HG03135 (cell line): ENCODE measurements at regions not wholly inside any gene's neighbourhood (a gene's known extent, or its start where the extent isn't known, plus 50 kb on each side); places are given as distances from the start of the nearest gene placed in this dataset.
A peak's percentile ranks its signal among the peaks of the same experiment; 100 is the strongest.

Experiments
- ATAC-seq: cut with Tn5 transposase; IDR thresholded peaks from one replicate; pipeline ENCODE4 v1.9.1; 2021; ENCODE audit warnings: mild to moderate bottlenecking, moderate library complexity; ENCODE audit not compliant: unreplicated experiment

DNA sequence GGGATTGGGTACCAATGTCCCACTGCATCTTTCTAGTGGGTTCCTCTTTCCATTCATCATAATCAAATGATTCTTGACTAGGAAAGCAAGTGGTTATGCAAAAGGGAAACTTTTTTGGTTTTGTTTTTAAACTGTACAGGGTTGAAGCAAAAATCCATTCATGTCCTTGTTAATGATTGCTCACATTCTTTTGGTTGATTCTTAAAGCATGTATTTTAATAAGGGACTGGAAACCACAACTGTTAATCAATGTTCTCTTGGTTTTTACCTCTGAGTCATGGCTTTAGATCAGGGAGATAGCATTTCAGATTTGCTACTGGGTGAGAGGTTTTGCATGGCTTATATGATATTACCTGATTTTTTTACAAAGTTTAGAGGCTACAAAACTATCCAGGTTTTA, 371.7 kb upstream of the RGMA start:
- peak; percentile 87 for ATAC-seq

DNA sequence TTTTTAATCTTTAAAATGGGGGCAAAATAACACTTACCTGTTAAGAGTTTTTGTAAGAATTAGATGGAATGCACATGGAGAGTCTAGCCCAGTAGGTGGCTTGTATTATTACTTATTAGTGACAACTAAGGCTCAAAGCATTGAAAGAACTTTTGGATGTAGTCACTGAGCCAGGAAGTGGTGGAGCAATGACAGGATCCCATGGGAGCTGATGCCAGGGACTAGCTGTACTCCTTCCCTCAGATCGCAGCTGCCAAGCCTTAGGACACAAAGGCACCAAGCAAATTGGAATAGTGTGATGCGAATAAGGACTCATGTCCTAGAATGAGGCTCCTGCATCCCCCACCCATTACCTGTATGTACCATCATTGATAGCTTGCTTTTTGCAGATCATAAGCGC, 370.4 kb upstream of the RGMA start:
- no peak for ATAC-seq

DNA sequence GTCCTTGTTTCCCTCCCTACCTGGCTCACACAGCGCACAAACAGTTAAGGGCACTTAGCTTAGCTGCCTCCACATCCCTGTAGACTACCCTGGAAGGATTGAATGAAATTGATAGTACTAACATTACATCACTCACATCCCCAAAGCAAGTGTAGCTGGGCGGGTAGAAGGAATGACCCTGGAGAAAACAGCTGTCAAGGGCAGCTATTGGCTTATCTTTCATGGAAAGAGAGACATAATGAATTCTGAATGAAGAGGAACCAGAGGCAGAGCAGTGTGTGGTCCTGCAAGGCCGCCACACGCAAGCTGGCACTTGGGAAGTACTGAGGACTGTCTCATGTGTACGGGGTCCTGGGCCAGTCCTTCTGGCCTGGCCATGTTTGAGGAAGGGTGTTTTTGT, 369.6 kb upstream of the RGMA start:
- ATAC-seq: no peak

DNA sequence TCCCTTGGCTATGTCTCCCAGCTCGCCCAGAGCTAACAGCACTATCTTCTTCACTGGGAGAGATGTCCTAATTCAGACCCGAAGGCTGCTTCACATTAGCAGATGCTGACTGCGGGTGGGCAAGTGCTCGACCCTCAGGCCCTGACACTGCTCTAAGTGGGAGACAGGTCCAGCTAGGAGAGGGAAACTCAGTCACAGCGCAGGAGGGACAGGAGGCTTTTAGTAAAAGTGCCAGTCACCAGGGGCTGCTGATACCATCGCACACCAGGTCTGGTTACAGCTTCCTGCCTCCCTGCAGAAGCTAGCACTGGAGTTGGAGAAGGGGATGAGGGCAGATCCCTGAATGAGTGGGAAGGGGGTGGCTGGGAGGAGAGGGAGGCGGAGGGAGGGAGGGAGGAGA, 365.8 kb upstream of the RGMA start:
- ATAC-seq: no peak

DNA sequence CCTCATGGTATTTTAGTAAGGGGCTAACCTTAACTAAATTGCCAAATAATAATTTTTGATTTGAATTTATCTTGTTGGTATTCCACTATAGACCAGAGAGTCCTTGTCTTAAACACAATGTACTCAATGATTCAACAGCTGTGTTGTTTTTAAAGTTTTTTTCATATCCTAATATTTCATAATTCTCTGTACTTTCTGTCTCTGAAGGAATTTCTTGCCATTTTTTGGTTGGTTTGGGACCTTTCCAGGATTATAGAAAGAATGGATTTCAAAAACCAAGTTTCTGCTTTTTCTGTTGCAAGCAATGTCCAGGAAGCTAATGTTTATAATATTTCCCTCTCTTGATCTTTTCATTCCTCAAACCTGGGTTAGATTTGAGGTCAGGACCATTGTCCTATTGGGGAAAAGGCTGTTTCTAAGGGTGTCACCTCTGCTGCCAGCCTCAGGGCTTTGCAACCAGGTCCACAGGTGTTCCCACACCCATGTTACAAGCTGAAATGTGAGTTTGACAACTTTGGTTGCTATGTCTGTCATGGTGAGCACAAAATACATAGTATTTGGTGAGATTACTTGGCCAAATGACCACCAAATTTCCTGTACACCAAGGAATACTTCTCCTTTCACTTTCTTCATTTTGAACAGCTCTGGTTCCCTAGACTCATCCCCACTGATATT, 363.7 kb upstream of the RGMA start:
- ATAC-seq: no peak

DNA sequence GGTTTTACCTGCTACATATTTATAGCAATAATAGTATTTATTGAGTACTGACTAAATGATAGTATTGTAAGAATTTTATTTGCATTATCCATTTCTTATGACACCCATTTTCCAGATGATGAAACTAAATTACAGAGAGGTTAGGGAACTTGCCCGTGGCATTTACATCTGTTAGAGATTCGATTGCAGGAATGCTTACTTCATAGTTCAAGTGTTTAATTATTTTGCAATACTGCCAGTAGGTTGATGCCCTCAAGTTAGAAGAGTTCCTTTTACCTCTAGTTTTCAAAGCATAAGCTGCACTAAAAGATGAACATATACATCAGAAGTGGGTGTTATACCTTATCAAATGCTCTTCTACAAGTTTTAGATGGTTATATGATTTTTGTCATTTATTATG, 362.8 kb upstream of the RGMA start:
- ATAC-seq: no peak

DNA sequence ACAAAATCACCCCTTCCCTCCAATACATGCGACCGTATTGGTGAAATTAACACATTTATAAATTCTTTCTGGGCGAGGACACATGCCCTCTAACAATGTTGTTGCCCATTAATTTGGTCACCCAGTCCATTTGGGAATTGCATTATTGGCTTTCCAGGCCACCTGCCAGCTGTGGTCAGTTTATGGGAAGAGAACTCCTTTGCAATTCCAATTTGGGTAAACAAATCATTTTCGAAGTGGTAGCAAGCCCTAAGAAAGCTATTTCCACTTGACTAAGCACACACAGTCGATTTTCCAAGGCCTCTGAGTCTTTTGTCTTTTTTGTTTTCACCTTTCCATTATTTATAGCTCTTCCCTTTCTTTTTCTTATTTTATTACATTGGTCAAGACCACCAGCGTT, 362.3 kb upstream of the RGMA start:
- no peak for ATAC-seq

DNA sequence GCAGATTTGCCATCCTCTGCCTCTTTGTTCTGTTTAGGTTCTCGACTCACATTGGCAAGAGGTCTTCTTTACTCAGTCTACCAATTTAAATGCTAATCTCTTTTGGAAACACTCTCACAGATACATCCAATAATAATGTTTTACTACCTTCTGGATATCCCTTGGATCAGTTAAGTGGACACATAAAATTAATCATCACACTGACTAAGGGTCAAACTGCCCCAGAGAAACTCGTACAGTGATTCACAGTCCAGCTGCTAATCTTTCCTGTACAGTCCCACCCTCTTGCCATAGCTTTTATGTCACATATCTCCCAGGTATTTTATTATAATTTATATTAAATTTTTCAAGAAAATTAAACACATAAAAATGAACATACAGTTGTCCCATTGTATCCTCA, 360.8 kb upstream of the RGMA start:
- no peak for ATAC-seq

DNA sequence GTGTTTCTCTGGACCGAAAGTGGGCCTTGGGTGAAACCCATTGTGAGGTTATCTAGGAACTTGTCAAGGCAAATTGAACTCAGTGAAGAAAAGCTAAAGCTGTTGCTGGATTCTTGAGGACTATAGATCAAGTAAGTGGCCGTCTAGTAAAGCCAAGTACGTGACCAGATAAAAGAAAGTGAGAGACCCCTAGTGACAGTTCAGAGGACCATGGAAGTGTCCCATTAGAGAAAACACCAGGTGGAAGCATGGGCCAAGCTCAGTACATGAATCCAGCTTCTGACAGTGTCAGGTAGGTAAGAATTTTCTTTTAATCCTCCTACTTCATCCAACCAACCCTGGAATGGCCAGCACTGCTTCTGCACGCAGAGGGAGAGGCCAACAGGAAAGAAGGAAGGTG, 349.3 kb upstream of the RGMA start:
- no peak for ATAC-seq

DNA sequence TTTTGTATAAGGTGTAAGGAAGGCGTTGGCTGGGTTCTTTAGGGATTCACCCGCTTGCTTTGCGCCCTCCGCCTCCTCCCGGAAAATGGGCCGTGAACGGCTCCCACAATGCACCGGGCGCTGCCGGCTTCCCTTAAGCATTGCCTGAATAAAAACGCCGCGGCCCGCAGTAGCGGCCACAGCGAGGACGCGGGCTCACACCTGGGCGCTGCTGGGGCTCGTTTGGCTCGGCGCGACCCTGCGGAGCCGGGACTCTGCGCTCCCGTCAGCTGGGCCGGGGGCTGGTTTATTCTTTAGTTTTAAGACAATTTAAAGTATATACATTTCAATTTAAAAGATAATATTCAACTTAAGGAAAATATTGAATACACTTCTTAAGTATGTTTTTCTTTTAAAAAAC, 343.5 kb upstream of the RGMA start:
- no peak for ATAC-seq

DNA sequence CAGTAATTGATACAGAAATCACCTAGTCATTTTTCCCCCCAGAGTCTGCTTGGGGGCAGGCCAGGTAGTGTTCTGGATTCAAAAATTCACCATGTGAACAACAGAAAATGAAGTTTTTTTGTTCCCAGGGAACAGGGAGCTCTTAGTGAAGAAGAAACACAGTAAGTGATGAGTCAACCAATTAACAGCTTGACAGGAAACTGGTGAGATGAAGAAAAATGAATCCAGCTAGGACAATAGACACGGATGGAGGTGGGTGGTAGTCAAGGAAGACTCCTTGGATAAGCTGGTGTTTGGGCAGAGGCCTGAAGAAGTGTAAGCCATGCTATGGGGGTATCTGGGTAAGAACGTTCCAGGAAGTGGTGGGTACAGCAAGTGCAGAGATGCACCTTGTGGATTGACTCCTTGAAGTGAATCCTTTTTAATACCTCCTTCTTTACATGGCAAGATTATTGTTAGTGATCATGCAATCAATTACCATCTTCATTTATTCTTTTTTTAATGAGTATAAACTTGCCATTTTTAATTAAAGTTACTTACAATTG, 339.9 kb upstream of the RGMA start:
- ATAC-seq: no peak

DNA sequence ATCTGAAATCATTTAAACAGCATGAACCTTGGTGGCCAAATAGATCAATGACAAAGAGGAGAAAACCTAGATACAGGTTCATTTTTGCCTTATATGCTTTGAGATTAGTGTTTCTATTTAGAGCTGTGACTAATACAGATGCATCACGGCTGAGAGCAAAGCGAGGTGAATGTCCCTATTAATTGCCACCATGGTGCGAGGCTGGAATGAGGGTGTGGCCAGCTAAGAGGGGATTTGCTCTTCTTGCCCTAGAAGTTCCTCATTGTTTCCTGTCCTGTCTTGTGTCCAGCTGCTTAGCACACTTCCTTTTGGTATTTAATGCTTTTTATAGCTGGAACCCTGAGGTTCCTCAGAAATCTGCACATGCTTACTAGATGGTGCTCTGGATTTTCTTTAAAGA, 339.1 kb upstream of the RGMA start:
- no peak for ATAC-seq

DNA sequence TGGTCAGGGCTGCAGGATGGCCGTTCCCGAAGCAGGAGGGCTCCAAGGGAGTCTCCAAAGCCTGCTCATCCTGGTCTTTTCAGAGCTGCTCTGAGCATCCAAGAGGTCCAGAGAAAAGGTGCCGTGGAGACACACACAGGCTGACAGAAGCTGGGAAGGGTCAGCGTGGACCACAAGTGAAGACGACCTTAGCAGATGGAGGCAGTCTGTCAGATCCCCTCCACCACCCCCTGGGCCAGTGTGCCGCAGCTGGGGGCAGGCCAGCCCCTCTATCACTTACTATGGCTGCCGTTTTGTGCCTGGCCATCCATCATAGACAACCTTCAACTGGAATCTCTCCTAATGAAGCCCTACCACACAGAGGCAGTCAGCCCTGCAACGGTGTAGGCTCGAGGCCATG, 335.1 kb upstream of the RGMA start:
- no peak for ATAC-seq

DNA sequence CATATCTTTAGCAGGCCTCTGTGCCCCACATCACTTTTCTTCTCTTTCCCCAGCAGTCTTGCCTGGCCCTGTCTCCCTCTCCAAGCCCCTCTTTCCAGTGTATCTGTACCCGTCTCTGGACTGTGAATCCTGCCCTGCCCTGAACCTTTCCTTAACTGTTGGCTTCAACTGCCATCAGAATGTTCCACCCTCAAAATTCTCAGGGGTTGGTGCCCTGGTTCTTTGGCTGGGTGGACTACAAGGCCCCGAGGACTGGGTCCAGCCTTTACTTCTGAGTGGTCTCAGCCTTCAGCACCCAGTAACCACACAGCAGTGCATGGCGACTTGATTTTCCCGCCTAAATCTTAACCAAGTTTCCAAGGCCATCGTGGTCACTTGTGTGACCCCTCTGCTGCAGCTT, 333.5 kb upstream of the RGMA start:
- no peak for ATAC-seq

DNA sequence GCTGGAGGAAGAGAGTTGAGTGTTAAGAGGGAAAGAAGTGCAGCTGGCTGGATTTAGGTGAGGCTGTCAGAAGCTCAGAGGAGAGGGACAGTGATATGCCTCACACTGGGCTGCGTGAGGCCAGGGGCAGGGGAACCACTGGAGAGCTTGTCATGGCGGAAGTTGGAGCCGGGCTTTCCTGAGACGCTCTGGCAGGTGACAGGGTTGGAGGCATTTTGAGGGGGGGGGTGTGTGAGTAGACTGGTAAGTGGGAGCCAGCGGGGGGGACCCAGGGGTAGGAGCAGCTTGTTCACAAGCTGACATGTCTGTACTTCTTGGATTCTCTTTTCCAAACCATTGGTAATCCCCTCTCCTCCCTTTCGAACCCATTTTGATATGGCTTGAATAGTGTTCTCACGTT, 331.5 kb upstream of the RGMA start:
- no peak for ATAC-seq

DNA sequence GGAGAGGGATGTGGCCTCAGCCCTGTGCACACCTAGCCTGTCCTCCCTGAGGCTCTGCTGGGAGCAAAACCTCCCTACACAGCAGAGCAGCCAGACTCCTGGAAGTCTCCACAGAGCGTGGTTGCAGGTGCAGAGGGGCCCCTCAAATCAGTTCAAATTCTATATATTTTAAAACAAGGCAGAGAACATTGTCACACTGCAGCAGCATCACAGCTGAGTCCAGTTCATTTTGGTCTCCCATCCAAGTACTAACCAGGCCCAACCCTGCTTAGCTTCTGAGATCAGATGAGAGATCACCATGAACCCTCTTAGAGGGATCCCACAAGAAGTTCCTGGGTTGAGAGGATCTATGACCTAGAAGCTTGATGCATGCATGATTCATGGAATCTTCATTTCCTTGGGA, 331.0 kb upstream of the RGMA start:
- no peak for ATAC-seq

DNA sequence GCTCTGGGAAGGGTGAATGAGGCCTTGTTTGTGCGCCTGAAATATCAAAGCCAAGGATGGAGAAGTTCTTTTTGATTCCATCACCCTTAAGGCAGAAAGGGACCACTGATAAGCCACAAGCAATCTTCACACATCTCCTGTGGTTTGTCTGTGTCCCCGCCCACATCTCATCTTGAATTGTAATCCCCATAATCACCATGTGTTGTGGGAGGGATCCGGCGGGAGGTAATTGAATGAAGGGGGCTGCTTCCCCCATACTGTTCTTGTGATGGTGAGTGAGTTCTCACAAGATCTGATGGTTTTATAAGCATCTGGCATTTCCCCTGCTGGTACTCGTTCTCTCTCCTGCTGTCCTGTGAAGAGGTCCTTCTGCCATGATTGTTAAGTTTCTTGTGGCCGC, 329.6 kb upstream of the RGMA start:
- ATAC-seq: no peak

DNA sequence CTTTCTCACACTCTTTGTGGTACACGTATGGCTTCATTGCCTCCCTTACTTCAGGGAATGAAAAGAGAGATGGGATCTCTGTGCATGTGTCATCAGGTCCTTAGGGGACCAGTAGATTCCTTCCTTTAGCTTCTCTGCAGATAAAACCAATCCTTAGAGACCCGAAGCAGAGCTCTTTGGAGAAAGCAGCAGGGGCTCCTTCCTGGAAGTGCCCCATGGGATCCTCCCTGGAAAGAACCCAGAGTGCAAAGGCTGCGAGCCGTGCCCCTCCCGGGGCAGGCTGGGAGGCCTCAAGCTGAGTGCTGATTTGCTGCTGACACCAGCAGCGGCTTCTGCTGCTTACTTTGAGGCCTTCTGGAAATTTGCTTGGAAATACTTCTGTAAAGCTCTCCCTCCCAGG, 328.6 kb upstream of the RGMA start:
- ATAC-seq: no peak

DNA sequence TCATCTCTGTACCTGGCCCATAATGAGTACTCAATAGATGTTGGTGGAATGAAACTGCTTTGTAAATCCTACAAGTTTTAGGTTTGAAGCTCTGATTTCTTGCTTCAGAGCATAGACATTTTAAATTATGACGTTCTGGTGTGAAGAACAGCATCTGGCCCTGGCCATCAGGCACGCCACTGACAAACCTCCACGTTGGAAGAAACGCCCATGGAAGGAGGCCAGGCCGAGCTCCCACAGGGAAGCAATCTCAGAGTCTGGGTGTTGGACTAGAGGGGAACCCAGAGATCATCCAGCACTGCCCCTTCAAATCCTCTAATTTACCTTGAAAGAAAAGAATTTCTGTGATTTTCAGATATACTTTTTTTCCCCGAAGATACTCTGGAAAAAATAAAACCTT, 328.1 kb upstream of the RGMA start:
- ATAC-seq: no peak

DNA sequence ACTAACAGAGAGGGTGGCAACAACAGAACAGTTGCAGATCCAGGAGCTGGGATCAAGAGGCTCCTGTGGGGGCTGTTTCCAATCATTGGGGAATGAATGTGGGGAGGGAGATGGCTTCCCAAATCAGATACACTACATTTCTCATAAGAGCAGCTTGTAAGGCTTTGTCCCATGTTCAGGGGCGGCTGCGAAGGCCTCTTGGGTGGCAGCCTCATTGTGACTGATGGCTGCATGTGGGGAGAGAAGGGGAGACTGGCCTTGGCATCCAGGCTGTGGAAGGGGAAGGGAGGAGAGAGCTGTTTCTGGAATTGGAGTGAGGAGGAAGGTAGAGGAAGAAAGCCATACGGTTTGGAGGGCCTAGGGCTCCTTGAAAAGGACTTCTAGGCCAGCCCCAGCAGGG, 326.6 kb upstream of the RGMA start:
- no peak for ATAC-seq

DNA sequence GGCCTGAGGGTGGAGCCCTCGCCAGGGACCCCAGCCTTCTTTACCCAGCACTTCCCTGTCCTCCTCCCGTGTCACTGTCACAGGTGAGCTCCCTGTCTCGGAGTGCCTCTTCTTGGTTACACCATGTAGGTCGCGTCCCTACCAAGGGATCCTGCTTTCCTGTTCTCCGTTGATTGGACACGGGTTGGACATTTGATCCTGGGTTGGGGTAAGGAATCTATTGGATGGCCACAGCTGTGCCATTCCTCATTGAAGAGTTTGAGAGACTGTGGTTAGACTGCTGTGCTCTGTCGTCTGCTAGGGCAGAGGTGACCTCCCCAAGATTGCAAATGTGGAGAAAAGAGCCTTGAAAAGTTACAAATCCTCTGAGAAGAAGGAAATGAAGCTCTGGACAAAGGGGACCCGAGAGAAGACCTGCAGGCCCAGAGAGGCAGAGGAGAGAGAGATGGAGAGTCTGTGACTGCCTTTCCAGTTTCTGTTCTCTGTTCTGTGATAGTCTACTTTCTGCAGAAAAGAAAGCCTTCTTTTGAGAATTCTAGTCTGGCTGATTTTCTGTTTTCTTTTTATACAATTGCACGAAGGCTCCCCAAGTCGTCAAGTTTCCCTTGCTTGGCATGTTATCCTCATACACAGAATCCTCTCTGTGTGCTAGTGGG, 325.7 kb upstream of the RGMA start:
- ATAC-seq: no peak

DNA sequence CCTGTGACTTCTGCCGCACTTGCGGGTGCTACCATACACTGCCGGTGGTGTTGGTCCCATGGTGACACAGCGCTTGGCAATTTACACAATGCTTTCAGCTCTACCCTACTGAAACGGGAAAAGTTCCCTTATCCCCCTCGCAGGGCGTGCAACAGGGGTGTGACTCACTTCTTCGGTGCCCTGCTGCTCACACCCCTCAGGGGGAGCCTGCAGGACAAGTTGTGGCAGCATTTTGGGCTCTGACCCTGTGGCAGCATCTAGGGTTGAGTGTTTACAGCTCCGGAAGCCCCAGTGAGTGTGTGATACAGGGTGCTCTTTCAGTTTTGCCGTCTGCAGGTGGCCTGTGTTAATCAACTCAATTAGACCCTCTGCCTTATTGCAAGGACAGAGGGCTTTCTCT, 324.7 kb upstream of the RGMA start:
- no peak for ATAC-seq

DNA sequence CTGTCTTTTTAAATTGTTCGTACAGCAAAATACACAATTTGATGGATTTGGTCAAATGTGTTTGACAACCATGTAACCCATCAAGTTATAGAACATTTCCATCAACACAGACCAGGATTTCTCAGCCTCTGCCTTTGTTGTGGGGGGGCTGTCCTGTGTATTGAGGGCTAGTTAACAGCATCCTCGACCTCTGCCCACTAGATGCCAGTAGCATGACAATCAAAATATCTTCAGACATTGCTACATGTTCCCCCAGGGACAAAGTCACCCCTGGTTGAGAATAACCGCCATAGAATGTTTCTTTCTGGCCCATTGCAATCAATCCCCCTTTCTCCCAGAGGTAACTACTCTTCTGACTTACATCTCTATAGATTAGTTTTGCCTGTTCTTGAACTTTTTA, 310.1 kb upstream of the RGMA start:
- no peak for ATAC-seq
